CD4-positive, alpha-beta T cell treated with Interleukin-1 beta for 1 hour (primary cell): ENCODE measurements at regions not wholly inside any gene's neighbourhood (a gene's known extent, or its start where the extent isn't known, plus 50 kb on each side); places are given as distances from the start of the nearest gene placed in this dataset.

ENCODE experiments used
- DNase-seq, 2 donors: peaks; one replicate each; pipeline ENCODE4 v3.0.0-alpha.2; 2020 to 2022

GRCh38 chr10:130372866-130373265 lies 236.7 kb downstream of the GLRX3 start:
- no peak for DNase-seq

GRCh38 chr10:130377986-130378540 lies 241.9 kb downstream of the GLRX3 start:
- no peak for DNase-seq

DNA sequence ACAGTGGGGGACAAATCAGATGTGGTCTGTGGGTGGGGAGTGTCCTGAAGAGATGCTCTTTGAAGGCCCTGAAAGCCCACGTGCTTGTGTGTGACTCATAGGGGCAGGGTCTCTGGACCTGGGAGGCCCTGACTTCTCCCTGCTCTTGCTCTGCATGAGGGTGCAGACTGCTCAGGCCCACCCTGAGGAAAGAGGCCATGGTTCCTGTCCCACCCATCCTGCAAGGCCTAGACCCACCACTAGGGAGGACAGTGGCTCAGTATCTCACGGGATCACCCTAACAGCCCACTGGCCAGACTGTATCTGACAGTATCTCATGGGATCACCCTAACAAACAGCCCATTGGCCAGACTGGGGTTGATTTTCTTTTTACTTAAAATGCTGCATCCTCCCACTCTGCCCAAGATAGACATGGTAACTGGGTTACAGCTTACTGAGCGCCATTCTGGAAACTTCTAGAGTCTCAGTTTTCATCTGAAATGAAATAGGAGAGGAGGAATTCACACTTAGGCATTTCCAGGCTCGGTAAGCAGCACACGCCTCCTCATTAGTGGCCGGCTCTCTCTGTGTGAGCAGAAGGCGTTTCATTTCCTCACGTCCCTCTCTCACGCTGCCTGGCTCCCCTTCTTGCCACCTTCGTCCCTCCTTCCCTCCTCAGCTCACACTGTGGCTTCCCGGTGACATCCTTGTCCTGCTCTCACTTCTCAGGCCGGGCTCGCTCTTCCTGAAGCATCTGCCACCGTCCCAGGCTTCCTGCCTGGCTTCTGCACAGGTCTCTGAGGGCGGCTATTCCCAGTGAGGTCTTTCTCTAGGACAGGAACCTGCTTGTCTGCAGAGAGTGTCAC lies 242.6 kb downstream of the GLRX3 start:
- DNase-seq, result no peak

- DNase-seq, result no peak
Measured at GRCh38 chr10:130380056-130380455, 243.9 kb downstream of the GLRX3 start.

DNA sequence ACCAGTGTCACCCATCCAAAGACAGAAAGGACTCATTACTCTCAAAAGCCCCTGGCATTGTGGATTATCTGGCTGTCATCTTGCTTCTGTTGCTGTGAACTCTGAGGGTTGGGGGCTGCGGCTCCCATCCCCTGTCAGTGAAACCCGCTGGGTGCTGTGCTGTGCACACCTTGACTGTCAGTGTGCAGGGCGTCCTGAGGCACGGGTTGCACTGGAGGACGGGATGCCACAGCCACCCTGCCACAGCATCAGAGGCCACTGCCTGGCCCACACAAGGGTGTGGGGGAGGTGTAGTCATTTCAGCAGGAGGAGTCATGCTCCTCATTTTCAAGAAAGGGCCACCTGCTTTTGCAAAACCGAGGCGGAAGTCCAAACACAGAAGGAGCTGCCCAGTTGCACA lies 245.8 kb downstream of the GLRX3 start:
- no peak for DNase-seq

DNA sequence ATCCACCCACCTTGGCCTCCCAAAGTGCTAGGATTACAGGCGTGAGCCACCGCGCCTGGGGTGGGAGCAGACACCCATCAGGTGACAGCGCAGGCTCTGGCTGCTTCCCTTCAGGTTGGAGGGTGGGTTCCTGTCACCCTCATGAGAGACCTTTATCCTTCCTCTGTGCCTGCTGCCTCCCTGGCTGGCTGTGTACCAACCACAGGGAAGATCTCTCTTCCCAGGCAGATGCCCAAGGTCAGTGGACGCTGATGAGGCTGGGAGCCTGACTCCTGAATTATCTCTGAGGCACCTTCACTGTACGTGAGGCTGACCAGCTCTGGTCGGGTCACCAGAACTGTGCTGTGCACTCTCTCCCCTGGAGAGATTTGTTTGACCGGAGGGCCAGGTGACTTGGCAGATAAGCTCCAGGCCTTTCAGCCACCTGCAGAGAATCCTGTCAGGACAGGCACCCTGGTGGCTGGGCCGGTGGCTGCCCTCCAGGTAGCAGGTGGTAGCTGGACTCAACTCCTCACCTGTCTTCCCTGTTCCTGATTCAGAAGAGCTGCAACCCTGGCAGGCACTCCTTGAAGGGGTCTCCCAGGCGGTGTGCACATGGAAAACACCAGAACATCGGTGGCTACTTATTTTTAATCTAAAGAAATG lies 251.9 kb downstream of the GLRX3 start:
- no peak for DNase-seq

DNA sequence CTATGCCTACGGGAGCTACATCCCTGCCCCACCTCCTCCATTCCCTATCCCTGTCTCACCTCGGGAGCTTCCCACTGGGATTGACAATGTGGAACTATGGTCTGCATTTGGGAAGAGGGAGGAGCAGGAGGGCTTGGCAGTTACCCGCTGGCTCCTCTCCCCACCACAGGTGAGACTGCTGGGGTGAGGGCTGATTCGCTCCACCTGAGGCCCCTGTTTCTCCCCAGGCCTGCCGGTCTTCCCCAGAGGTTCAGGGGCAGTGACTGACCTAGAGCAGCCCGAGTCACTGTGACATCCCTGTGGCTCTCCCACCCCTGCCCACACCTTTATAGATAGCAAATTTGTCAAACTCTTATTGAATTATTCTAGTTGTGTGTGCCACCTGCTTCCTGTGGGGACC lies 252.6 kb downstream of the GLRX3 start:
- DNase-seq, result no peak

- no peak for DNase-seq
Measured at GRCh38 chr10:130389906-130390305, 253.7 kb downstream of the GLRX3 start.

GRCh38 chr10:130392031-130392430 lies 255.8 kb downstream of the GLRX3 start:
- no peak for DNase-seq

DNA sequence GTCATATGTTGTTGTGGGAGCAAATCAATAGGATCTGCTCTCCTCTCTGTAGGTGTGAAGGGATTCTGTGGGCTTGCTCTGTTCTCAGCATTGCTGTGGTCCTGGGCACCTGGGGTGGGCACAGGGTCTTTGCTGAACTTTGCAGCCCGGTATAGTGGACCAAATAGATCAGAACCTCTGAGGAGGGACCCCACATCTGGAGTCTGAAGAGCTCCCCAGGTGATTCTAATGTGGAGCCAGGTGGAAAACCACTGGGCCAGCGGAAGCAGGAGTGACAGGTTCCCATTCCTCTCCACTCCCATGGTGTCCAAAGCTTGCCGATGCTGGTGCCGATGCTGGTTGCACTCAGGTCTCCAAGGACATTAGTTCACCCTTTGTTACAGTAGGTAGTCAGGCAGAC lies 257.2 kb downstream of the GLRX3 start:
- DNase-seq, result no peak

- no peak for DNase-seq
Measured at GRCh38 chr10:130394832-130395231, 258.6 kb downstream of the GLRX3 start.

DNA sequence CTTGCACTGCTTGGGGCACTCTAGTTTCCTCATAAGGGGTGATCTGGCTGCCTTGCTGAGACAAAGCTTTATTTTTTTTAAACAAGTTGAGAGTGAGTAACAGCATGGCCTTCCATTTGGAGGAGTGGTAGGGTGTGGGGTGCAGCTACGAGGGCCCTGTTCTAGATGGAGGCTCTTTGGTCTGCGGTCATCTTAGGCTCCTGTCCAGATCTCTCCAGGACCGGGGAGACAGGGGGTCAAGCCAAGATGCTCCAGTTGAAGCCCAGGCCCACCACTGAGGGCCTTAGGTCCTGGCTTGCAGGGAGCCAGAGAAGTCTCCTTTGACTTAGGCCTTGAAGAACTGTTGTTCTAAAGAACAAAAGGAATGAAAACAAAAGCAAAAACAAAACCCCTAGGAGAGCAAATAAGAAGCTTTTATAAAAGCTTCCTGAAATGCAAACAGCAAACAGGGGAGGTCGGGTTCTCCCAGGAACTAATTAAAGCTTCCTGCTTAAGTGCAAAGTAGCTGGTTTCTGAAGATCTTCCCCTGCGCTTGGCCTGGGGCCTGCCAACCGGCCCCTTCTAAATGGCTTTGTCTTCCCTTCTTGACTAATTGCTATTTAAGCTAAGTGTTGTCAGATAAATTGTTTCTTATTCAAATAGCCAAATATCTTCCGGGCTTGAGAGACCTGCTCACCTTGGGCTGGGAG lies 259.2 kb downstream of the GLRX3 start:
- no peak for DNase-seq

DNA sequence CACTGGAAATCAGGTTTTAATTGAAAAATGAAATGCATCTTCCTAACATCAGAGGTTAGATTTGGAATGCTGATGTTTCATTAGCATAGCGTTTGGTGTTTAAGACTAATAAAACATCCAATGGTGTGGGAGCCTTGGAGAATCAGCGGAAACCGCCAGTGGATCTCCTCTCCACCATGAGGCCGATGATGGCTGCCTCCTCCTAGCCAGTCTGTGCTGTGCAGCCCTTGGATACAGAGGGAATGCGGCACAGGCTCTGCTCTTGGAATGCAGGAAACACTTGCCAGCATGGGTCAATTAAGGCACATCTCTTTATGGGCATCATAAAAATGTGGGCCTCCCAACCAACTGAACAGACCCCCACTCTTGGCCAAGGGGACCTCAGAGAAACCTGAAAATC lies 259.9 kb downstream of the GLRX3 start:
- no peak for DNase-seq

DNA sequence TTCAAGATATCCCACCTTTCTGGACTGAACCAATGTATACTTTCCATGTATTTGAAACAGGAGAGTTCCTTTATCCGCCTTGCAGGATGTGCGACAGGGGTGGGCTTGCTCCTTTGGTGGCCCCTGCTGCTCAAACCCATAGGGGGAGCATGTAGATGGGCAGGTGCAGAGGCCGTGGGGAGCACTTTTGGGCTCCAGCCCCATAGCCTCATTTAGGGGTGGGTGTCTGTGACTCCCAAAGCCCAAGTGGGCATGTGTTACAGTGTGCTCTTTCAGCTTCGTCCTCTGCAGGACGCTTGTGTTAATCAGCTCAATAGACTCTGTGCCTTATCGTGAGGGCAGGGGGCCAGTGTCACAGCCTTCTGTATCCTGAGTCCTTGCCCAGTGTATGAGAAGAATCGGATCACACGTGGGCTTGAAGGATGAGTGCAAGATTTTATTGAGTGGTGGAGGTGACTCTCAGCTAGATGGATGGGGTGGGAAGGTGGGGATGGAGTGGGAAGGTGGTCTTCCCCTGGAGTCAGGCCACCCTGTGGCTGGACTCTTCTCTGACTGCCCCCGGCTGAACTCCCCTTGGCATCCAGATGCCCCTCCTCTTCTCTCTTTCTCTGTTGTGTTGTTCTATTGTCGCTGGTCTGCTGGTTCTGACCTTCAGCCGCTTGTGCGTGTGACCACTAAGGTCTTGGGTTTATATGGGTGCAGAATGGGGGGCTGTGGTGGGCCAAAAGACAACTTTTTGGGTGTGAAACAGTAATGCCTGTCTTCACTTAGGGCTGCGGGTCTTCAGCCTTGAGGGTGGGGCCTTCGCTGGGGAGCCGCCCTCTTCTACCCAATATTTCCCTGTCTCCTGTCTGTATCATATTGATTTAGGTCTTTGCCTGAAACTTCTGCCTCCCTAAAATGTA lies 262.2 kb downstream of the GLRX3 start:
- DNase-seq, result no peak

DNA sequence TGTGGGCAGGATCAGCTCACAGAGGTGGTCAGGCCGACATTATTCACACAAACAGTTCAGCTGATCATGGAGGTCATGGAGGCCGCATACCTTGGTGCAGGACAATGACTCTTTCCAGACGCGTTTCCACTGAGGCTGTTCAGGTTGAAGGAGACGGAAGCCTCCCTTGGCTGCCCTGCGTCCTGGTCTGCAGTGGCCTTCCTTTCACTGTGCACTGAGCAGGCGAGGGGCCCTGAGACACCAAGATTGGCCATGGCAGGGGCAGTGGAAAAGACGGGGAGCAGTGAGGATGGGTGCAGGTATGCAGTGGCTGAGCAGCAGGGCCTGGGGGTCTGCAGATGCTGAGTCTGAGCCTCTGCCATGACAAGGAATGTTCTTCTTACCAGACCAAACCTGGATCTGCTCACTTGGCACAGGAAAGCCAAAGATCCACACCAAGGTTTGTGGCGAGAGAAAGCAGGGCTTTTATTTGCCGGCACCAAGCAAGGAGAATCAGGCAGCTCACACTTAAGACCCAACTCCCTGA lies 263.3 kb downstream of the GLRX3 start:
- DNase-seq, result no peak

GRCh38 chr10:130400890-130401289 lies 264.7 kb downstream of the GLRX3 start:
- DNase-seq, result no peak

- DNase-seq, result no peak
Measured at GRCh38 chr10:130401860-130402765, 265.9 kb downstream of the GLRX3 start.

DNA sequence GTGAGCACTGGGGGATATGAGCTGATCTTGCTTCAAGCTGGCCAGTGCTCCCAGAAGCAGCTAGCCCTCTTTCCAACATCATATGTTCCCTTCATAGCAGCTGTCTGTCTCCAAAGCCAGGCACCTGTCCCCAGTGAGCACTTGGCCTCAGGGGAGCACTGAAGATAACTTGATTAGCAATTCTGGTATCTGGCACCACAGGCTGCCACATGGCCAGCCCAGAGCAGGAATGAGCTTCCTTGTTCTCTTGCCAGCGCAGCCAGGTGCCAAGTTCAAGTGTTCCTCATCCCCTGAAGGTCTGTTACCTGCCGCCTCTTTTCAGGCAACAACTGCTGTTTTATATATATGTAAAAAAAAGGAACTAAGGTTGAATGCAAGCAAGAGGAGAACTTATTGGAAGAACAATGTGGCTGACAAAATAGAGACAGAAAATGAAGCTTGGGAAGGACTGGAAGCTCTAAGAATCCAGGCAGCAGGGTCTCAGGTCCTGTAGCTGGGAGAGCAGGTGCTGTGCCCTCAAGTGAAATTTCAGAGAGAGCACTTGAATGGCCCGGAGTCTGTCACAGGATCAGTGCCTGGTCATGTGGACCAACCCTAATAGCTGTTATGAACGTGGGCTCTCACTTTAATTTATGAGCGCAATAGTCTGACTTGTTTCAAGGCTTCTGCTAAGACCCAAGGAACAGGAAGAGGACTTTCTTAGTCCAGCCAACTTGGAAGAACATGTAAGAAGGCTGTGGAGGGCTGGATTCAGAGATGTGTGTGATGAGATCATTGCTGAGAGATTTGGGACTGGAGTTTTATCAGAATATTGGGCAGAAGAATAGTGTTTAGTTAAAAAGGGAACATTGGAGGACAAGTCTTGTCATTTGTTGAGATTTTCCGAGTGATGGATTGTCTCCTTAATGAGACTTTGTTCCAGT lies 267.2 kb downstream of the GLRX3 start:
- DNase-seq, result no peak

GRCh38 chr10:130404476-130405055 lies 268.4 kb downstream of the GLRX3 start:
- no peak for DNase-seq

- DNase-seq, result no peak
Measured at GRCh38 chr10:130407052-130407451, 270.9 kb downstream of the GLRX3 start.
